Astrocyte of the spinal cord (primary cell): ENCODE measurements at regions not wholly inside any gene's neighbourhood (a gene's known extent, or its start where the extent isn't known, plus 50 kb on each side); places are given as distances from the start of the nearest gene placed in this dataset.

Experiments
- DNase-seq: peaks from one replicate; pipeline ENCODE4 v3.0.0; 2011; ENCODE audit warnings: low read depth, low spot score
- H3K4me3 ChIP-seq: 2 replicates; pipeline ENCODE4 v1.5.1; 2011; ENCODE audit warnings: low read depth, mild to moderate bottlenecking, low read length, moderate library complexity
- in situ Hi-C: cut with HindIII; loops from 2 replicates; pipeline ENCODE4 v1.10.0; 2017; ENCODE audit warnings: low sequenced_read_pairs
- TF ChIP-seq, protein P1 (sequence below): IDR thresholded peaks from 2 replicates; pipeline ENCODE4 v1.5.1; 2012; ENCODE audit warnings: low read depth, mild to moderate bottlenecking, low read length, inconsistent platforms

GRCh38 chr3:148068466-148068865, 629.2 kb upstream of the AGTR1 start:
- no peak overlapping the region for H3K4me3 ChIP-seq
- in situ Hi-C loops: no loop called here
- no peak for DNase-seq
- TF ChIP-seq, protein P1, sequence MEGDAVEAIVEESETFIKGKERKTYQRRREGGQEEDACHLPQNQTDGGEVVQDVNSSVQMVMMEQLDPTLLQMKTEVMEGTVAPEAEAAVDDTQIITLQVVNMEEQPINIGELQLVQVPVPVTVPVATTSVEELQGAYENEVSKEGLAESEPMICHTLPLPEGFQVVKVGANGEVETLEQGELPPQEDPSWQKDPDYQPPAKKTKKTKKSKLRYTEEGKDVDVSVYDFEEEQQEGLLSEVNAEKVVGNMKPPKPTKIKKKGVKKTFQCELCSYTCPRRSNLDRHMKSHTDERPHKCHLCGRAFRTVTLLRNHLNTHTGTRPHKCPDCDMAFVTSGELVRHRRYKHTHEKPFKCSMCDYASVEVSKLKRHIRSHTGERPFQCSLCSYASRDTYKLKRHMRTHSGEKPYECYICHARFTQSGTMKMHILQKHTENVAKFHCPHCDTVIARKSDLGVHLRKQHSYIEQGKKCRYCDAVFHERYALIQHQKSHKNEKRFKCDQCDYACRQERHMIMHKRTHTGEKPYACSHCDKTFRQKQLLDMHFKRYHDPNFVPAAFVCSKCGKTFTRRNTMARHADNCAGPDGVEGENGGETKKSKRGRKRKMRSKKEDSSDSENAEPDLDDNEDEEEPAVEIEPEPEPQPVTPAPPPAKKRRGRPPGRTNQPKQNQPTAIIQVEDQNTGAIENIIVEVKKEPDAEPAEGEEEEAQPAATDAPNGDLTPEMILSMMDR: no peak

DNA sequence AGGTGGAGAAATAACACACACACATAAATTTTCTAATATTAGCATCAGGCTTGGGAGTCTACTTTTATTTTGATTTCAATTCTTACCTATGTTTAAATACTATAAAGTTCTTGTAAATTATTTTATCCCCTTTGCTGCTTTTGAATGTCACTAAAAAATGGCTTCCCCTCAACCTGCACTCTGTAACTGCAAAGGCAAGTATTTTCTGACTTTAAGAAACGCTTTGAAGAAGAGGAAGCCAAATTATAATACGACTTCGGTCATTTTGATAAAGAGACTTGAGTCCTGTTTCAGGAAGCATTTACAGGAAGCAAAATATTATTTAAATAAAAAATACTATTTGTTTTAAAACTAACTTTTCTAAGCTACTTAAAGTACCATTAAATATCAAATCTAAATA, 627.7 kb upstream of the AGTR1 start:
- TF ChIP-seq, protein P1: no peak
- in situ Hi-C loops: no loop called here
- no peak for DNase-seq
- no peak overlapping the region for H3K4me3 ChIP-seq

DNA sequence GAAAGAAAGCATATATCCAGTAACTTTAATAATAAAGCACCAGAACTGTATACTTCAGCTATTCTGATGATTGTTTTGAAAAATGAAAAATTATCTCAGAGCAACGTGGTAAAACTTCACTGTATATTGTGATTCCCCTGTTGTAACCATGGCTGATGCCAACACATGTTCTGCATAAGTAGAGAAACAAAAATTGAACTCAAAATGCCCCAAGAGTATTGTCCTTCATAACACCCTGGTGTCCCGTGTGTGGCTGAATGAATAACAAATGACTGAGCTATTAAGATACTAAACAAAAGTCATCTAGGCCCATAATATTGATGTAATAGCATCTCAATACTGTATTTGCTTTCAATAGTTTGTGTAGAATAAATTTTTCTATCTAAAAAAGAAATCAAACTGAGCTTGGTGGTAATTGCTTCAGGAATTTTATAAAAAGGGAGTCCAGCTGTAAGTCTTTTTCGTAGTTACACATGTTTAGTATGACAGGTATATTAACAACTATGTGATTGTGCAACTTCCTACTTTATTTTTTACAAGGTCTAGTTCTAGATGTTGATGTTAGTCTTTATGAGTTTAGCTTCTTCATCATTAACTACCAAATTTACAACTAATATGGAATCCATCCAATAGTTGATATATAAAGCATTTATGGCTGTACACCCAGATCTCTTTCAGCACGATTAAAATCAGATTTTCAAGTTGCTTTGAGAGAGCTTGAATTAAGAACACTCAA, 623.8 kb upstream of the AGTR1 start:
- in situ Hi-C loops: no loop called here
- no peak for DNase-seq
- TF ChIP-seq, protein P1: no peak
- no peak overlapping the region for H3K4me3 ChIP-seq

DNA sequence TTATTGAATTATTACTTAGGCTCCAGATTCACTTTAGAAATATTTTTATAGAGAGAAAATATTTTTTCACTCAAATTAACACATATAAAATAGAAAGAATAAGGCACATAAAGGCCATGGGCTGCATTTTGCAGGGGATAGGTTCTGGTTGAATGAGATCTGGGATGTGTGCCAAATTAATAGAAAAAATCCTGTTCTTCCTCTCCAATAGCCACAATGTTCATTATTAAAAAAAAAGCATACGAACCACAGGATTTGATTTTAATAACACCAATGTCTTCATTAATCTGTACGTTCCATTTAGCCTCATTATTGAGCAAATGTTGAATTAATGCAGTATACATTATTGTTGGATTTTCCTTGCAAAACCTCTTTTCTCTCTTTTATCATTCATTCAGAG, 622.8 kb upstream of the AGTR1 start:
- TF ChIP-seq, protein P1: no peak
- DNase-seq: no peak

GRCh38 chr3:148075771-148076716, 621.7 kb upstream of the AGTR1 start:
- peak; percentile 85 for DNase-seq
- in situ Hi-C loops: loop anchor here (25.0 kb wide), 1 partner anchor 689 kb away; no protein-coding TSS in a partner anchor
- TF ChIP-seq, protein P1: peak; percentile 89
- no peak overlapping the region for H3K4me3 ChIP-seq

More for the DNA sequence above, 622.8 kb upstream of the AGTR1 start:
- H3K4me3 ChIP-seq: no peak overlapping the region
- in situ Hi-C loops: loop anchor here (25.0 kb wide), 1 partner anchor 688 kb away; no protein-coding TSS in a partner anchor

DNA sequence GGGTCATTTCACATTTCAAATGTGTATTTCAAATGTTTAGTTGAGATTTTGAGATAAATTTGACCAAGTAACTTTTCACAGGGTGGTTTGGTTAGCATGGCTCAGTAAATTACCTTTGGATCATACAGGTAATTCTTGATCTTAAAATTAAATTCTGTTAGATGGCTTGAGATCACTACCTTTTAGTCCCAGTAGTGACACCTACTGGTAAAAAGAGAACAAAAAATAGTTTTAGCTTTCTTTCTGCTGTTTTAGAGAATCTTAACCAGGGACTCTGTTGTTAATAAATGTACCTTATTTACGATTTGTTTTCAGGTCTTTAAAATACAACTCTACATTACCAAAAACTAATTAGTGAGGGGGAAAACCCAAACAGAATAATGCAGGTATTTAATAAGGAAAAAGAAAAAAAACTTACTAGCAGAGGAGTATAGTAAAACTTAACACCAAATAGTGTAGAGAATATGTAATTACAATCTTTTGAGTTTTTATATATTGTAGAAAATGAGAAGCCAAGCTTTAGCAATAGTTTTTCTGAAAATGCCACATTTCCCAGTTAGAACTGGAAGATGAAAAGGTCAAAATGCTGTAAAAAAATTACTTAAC, 620.3 kb upstream of the AGTR1 start:
- in situ Hi-C loops: loop anchor here (25.0 kb wide), 1 partner anchor 690 kb away; no protein-coding TSS in a partner anchor
- DNase-seq: peak; percentile 70
- TF ChIP-seq, protein P1: peak; percentile 56
- no peak overlapping the region for H3K4me3 ChIP-seq
